GM18508 (cell line): ENCODE measurements at regions not wholly inside any gene's neighbourhood (a gene's known extent, or its start where the extent isn't known, plus 50 kb on each side); places are given as distances from the start of the nearest gene placed in this dataset.
"Not testable (repeated sequence)": the region's sequence is repeated elsewhere in the genome, so short reads cannot be mapped to it uniquely, and the experiment has no call there.

Experiments used
- ATAC-seq: cut with Tn5 transposase; IDR thresholded peaks from one replicate; pipeline ENCODE4 v1.9.1; 2021; ENCODE audit warnings: moderate number of reproducible peaks; ENCODE audit not compliant: insufficient read depth, unreplicated experiment

DNA sequence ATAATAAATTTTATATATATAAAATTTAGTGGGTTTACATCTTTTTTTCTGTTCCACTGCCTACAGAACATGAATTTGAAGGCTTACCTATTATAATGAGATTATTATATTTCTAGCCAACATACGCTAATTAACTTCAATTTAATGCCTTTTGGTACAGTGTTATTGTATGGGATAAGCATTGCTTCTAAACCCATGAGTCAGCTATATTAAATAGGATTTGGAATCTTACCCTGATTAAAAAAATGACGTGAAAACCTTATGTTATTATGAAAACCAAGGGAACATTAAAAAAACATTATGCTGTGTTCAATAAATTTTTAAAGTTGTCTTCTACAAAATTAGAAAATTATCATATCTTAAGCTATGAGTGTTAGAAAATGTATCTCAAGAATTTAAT, 334.0 kb upstream of the RGS17 start:
- no peak for ATAC-seq

GRCh38 chr6:153449279-153449678, 318.2 kb upstream of the RGS17 start:
- no peak for ATAC-seq

DNA sequence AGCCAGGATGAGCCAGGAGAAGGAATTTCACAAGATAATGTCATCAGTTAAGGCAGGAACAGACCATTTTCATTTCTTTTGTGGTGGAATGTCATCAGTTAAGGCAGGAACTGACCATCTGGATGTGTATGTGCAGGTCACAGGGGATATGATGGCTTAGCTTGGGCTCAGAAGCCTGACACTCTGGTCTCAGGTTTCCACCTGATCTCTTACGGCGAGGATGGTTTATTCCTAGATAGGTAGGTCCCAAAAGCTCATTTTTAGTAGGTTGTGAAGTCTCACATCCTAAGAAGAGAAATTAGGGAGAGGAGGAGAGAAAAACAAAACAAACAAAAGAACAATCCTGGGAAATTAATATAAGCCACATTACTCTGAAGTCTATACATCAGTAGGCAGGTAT, 311.7 kb upstream of the RGS17 start:
- not testable (repeated sequence) for ATAC-seq

GRCh38 chr6:153442096-153442495, 311.0 kb upstream of the RGS17 start:
- ATAC-seq = no peak

DNA sequence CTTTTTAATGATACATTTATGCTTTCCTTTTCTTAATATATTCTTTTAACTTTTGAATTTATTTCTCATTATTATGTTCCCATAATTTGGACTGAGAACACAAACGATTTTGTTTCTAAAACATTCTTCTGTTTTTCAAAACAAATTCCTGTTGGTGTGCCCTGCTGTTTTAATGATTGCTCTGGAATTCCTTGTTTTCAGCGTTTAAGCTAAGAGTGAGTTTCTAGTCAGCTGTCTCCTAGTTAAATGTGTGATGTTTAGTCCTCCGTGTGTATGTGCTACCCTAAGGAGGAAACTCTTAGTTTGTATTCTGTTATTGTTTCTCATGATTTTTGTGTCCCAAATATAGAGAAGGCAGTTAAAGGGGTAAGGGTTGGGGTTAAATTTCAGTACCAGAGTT, 306.1 kb upstream of the RGS17 start:
- ATAC-seq = no peak

DNA sequence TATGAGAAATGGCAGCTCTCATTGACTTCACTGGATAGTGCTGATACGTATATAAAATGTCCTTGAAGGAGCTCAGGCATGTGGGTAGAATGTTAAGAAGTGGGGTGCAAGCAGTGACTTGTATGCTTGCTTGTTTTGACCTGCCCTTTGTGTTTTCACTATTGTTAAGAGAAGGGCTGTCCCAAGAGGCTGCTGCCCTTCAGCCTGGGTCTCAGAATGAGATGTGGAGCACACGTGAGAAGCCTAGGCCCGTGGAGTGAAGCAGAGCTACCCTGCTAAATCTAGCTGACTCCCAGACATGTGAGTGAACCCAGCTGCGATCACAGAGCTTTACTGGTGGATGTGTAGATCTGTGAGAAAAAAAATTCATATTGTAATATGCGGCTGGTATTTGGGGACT, 305.3 kb upstream of the RGS17 start:
- ATAC-seq = no peak

- ATAC-seq = no peak
Observed at GRCh38 chr6:153435787-153436186, 304.7 kb upstream of the RGS17 start.

GRCh38 chr6:153425536-153425935, 294.5 kb upstream of the RGS17 start:
- no peak for ATAC-seq

- no peak for ATAC-seq
Observed at GRCh38 chr6:153424719-153425400, 293.8 kb upstream of the RGS17 start.

- no peak for ATAC-seq
Observed at GRCh38 chr6:153412519-153412918, 281.4 kb upstream of the RGS17 start.

GRCh38 chr6:153411070-153411648, 280.1 kb upstream of the RGS17 start:
- no peak for ATAC-seq

- no peak for ATAC-seq
Observed at GRCh38 chr6:153405931-153406330, 274.8 kb upstream of the RGS17 start.

DNA sequence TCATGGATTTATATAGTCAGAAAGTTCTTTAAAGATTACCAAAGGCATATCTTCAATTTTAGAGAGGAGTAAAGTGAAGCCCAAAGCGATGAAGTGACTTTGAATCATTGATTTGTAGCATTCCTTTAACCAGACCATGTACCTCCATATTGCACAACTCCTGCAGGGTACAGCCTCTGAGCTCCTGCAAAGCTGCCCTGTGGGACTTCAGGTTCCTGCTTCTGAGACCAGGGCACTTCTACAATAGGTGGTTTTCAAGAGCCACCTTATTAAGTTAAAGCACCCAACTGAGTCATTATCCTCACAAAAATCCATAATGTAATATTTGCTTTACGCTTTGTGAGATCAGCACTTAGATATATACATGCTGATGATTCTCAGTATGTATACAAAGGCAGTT, 270.7 kb upstream of the RGS17 start:
- no peak for ATAC-seq

- ATAC-seq = no peak
Observed at GRCh38 chr6:153392156-153392555, 261.1 kb upstream of the RGS17 start.

DNA sequence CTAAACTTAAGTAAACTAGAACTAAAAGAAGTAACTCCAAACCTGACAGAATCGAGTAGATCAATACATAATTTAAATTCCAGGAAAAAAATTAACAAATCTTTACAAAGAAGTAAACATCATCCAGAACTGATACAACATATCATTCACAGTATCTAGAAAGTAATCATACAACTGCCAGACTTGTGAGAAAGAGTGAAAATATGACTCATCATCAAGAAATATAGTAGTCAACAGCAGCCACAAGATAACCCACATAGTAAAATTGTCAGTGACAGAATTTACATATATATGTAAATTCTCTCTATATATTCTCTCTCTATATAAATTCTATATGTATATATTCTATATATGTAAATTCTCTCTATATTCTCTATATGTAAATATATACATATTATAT, 242.8 kb upstream of the RGS17 start:
- ATAC-seq = no peak

DNA sequence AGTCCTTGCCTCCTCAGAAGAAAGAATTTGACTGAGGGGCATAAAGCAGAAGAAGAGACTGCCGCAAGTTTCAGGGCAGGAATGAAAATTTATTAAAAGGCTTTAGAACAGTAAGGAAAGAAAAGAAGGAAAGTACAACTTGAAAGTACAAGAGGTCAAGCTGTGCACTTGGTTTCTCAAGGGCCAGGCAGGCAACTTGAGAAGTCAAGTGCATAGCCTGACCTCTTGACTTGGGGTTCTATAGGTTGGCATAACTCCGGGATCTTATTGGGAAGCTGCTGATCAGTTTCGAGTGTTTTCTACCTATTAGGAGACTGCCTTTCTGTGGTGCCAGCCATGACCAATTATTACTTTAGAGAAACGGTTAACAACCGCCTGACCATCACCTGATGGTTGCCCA, 237.0 kb upstream of the RGS17 start:
- no peak for ATAC-seq

DNA sequence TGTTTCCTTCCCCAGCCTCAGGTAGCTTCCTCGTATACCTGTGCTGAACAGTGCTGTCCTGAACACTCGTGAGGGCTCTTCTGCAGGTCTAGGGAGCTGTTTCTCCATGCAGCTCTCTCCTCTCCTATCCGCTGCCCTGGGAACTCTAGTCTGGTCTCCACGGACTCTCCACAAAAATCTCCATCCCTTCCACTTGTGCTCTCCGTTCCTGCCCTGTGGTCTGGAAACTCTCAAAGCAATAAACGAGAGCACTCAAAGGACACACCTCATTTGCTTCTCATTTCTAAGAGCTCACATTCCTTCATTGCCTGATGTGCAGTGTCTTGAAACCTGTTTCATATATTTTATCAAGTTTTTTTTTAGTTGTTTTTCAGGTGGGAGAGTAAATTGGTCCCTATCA, 235.9 kb upstream of the RGS17 start:
- ATAC-seq = no peak

DNA sequence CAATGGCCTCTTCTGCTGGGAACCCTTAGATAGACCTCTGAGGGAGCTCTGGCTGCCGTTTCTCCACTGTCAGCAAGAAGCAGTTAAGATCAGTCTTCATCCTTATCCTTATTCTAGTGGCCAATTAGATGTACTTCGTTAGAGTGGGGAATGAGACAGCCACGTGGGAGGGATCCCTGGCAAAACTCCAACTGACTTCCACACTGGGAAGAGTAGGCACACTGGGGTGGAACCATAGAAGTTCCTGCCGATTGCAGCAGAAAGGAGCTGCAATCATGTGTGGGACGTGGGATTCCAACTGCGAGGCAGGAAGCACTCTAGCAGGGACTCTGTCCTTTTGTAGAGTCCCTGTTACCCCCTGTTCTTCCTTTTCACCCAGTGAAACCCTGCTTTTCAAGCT, 226.3 kb upstream of the RGS17 start:
- ATAC-seq = no peak

DNA sequence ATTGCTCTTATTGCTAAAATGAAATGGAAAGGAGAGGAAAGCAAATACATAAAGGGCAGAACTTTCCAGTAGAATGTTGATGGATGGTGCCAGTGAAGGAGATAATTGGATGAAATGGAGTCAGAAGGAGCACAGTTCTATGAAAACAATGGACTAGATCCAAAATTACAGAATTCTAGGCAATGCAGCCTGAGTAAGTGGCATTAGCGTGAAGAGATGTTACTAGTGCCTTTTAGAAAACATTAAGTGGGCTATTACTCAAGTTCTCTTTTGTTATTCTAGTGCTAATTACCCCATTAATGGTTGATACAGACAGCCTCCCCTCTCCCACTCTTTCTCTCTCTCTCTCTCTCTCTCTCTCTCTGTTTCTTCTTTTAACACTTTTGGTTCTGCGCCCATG, 209.5 kb upstream of the RGS17 start:
- ATAC-seq = no peak

DNA sequence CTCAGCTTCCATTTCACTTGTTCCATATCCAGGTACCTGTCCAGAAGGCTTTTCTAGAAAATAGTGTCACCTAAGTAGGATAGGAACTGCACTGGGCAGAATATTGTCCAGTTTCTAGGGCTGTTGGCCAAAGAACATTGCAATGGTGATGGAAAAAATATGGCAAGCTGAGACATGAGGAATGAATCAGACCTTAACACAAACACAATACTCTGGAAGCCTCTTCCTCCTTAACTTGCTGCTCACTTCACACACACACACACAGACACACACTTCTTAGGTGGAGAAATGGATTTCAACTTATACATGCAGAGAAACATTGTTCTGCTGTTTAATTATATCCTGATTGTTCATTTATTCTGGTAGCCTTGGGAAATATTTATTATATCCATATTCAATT, 203.0 kb upstream of the RGS17 start:
- ATAC-seq = no peak

DNA sequence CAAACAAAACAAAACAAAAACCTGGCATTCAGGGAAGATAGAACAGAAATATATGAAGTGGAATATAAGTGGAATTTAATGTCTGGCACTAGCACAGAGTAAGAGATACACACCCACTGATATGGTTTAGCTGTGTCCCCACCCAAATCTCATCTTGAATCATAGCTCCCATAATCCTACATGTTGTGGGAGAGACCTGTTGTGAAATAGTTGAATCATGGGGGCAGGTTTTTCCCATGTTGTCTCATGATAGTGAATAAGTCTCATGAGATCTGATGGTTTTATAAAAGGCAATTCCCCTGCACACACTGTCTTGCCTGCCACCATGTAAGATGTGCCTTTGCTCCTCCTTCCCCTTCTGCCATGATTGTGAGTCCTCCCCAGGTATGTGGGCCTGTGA, 200.1 kb upstream of the RGS17 start:
- not testable (repeated sequence) for ATAC-seq

DNA sequence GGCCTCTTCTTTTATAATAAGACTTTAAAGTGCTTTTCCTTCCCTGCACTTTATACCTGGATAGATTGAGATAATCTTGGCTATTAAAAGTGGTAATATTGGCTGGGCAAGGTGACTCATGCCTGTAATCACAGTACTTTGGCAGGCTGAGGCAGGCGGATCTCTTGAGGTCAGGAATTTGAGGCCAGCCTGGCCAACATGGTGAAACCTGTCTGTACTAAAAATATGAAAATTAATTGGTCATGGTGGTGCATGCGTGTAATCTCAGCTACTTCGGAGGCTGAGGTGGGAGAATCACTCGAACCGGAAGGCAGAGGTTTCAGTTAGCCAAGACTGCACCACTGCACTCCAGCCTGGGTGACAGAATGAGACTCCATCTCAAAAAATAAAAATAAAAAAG, 197.1 kb upstream of the RGS17 start:
- ATAC-seq = no peak
